ENCODE measurements at regions not wholly inside any gene's neighbourhood (a gene's known extent, or its start where the extent isn't known, plus 50 kb on each side); places are given as distances from the start of the nearest gene placed in this dataset.

DNA sequence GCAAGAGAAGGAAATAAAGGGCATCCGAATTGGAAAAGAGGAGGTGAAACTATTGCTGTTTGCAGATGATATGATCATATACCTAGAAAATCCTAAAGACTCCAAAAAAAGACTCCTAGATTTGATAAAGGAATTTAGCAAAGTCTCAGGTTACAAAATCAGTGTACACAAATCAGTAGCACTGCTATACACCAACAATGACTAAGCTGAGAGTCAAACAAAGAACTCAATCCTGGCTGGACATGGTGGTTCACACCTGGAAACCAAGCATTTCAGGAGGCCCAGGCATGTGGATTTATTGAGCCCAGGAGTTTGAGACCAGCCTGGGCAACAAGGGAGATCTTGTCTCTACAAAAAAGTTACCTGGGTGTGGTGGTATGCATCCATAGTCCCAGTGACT is 188.7 kb upstream of the PLXNC1 start:
- TF ChIP-seq, protein P1, sequence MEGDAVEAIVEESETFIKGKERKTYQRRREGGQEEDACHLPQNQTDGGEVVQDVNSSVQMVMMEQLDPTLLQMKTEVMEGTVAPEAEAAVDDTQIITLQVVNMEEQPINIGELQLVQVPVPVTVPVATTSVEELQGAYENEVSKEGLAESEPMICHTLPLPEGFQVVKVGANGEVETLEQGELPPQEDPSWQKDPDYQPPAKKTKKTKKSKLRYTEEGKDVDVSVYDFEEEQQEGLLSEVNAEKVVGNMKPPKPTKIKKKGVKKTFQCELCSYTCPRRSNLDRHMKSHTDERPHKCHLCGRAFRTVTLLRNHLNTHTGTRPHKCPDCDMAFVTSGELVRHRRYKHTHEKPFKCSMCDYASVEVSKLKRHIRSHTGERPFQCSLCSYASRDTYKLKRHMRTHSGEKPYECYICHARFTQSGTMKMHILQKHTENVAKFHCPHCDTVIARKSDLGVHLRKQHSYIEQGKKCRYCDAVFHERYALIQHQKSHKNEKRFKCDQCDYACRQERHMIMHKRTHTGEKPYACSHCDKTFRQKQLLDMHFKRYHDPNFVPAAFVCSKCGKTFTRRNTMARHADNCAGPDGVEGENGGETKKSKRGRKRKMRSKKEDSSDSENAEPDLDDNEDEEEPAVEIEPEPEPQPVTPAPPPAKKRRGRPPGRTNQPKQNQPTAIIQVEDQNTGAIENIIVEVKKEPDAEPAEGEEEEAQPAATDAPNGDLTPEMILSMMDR (conservative IDR thresholded peaks at IDR 0.05) = no peak
- no peak for TF ChIP-seq ZFX (IDR thresholded peaks at IDR 0.05)
- H3K27ac ChIP-seq = no peak overlapping the region

GRCh38 chr12:93960521-93960920 is 187.9 kb upstream of the PLXNC1 start:
- TF ChIP-seq ZFX (IDR thresholded peaks at IDR 0.05) = no peak
- TF ChIP-seq, protein P1 (conservative IDR thresholded peaks at IDR 0.05) = no peak

DNA sequence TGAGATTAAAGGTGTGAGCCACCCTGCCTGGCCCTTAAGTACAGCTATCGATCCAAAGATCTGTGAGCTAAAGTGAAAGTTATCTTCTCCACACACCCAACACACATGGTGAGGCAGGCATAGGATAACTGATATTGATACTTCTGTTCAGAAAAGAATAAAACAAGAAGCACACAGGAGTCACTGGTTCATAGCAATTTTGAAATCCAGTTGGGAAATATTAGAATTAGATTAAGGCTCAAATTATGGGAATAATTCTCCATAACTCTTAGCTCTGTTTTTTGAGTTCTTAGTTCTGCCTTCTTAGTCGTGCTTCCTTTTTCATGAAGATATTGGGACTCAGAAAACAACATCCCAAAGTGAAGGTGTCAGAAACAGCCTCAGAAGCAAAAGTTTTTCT is 186.0 kb upstream of the PLXNC1 start:
- no peak overlapping the region for H3K27ac ChIP-seq
- TF ChIP-seq, protein P1 (conservative IDR thresholded peaks at IDR 0.05) = no peak
- no peak for TF ChIP-seq ZFX (IDR thresholded peaks at IDR 0.05)

More at GRCh38 chr12:93960521-93960920, 187.9 kb upstream of the PLXNC1 start:
- no peak overlapping the region for H3K27ac ChIP-seq

DNA sequence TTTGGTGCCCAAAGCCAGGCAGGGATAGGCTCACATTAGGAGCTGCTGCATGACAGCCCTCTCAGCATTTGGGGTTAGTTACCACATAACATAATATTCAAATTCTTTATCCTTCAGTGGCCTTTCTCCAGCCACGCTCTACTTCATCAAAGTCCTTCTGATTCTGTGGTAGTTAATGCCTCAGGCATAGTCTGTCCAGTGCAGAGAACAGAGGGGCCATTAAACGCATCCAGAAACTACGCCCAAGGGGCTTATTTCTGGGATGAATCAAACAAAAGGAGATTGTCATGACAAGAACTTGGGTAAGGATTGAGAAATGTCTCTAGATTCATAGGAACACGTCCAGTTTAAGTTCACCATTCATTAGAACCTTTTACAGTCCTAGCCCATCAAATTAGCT is 183.4 kb upstream of the PLXNC1 start:
- TF ChIP-seq ZFX (IDR thresholded peaks at IDR 0.05) = no peak
- TF ChIP-seq, protein P1 (conservative IDR thresholded peaks at IDR 0.05) = no peak
- no peak overlapping the region for H3K27ac ChIP-seq

DNA sequence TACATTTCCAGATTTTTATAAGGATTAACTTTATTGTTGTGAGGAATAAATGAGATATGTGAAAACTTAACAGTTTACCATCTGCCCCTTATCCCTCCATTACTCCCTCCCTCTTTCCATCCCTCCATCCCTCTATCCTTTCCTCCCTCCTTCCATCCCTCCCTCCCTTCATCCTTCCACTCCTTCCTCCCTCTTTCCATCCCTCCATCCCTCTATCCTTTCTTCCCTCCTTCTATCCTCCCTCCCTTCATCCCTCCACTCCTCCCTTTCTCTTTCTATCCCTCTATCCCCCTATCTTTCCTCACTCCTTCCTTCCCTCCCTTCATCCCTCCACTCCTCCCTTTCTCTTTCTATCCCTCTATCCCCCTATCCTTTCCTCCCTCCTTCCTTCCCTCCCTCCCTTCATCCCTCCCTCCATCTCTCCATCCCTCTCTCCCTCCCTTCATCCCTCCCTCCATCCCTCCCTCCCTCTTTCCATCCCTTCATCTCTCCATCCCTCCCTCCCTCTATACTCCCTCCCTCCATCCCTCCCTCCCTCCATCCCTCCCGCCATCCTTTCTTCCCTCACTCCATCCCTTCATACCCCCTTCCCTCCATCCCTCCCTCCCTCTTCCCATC is 181.8 kb upstream of the PLXNC1 start:
- TF ChIP-seq, protein P1 (conservative IDR thresholded peaks at IDR 0.05) = no peak
- no peak for TF ChIP-seq ZFX (IDR thresholded peaks at IDR 0.05)
- no peak overlapping the region for H3K27ac ChIP-seq

DNA sequence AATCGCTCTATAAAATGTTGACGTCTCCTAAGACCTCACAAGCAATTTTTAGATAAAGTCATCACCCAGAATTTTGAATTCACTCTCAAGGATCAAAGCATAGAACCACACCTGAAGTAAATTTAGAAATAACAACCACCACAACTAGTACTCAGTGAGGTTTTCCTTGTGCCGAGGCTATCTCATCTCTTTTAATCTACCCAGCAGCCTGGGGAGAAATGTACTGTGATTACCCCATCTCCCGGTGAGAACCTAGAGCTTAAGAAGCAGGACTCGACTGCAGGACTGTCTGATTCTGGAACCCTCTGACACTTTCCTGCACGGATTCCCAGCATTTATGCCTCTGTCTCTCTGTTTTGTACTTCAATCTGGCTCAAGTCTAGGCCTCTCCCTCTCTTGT is 180.9 kb upstream of the PLXNC1 start:
- no peak overlapping the region for H3K27ac ChIP-seq
- TF ChIP-seq, protein P1 (conservative IDR thresholded peaks at IDR 0.05) = no peak

DNA sequence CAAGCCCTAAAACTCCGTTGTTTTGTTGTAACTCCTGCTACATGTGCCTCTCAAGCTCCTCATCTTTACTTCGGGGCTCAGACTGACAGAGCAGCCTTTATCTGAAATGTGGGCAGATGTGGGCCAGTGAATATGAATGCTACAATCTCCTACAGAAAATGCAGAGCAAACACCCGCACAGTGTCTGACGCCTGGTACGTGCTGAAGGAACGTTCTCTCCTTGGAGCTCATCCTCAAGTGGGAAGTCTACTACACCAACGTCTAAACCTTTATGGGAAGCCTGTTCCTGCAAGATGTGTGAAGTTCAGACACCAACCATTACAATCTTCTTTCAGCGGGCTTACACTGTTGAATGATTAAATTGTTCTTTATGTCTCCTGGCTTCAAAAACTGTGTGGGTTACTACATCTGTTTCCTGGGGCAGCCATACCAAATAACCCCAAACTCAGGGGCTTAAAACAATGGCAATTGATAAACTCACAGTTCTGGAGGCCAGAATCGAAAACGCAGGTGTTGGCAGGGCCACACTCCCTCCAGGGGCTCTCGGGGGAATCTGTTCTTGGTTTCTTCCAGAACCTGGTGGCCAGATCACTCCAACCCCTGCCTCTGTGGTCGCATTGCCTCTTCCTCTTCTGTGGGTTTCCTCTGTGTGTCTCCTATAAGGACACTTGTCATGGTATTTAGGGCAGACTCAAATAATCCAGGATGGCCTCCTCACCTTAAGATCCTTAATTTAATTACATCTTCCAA is 179.7 kb upstream of the PLXNC1 start:
- no peak overlapping the region for H3K27ac ChIP-seq
- no peak for TF ChIP-seq ZFX (IDR thresholded peaks at IDR 0.05)
- TF ChIP-seq, protein P1 (conservative IDR thresholded peaks at IDR 0.05) = no peak

All from C4-2B (cell line).